ENCODE measurements at regions not wholly inside any gene's neighbourhood (a gene's known extent, or its start where the extent isn't known, plus 50 kb on each side); places are given as distances from the start of the nearest gene placed in this dataset.

GRCh38 chr6:6522709-6523108 is 65.8 kb upstream of the LY86 start:
- TF ChIP-seq POU6F1 (CRISPR knock-in tag; IDR thresholded peaks at IDR 0.05; ENCODE audit: borderline replicate concordance, low read depth), result no peak
- no peak for TF ChIP-seq TCF4 (CRISPR knock-in tag; IDR thresholded peaks at IDR 0.05; ENCODE audit: borderline replicate concordance)
- TF ChIP-seq, protein P1, sequence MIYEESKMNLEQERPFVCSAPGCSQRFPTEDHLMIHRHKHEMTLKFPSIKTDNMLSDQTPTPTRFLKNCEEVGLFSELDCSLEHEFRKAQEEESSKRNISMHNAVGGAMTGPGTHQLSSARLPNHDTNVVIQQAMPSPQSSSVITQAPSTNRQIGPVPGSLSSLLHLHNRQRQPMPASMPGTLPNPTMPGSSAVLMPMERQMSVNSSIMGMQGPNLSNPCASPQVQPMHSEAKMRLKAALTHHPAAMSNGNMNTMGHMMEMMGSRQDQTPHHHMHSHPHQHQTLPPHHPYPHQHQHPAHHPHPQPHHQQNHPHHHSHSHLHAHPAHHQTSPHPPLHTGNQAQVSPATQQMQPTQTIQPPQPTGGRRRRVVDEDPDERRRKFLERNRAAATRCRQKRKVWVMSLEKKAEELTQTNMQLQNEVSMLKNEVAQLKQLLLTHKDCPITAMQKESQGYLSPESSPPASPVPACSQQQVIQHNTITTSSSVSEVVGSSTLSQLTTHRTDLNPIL (CRISPR knock-in tag; IDR thresholded peaks at IDR 0.05; ENCODE audit: low read depth), result no peak
- TF ChIP-seq ARNTL (CRISPR knock-in tag; IDR thresholded peaks at IDR 0.05; ENCODE audit: borderline replicate concordance, low read depth), result no peak
- TF ChIP-seq ESRRG (CRISPR knock-in tag; IDR thresholded peaks at IDR 0.05), result no peak
- TF ChIP-seq RARB (CRISPR knock-in tag; IDR thresholded peaks at IDR 0.05), result no peak
- no peak for TF ChIP-seq PATZ1 (CRISPR knock-in tag; IDR thresholded peaks at IDR 0.05; ENCODE audit: borderline replicate concordance)
- no peak for TF ChIP-seq SNAI2 (CRISPR knock-in tag; IDR thresholded peaks at IDR 0.05)
- no peak for TF ChIP-seq ZFP3 (CRISPR knock-in tag; IDR thresholded peaks at IDR 0.05)
